ENCODE measurements at regions not wholly inside any gene's neighbourhood (a gene's known extent, or its start where the extent isn't known, plus 50 kb on each side); places are given as distances from the start of the nearest gene placed in this dataset.

- no peak for FAIRE-seq
- H3K27me3 ChIP-seq (ENCODE audit: control insufficient read depth, insufficient read depth, low read length), result no peaks in the 10 kb centered on the region
- no peaks in the 10 kb centered on the region for H3K36me3 ChIP-seq (ENCODE audit: control insufficient read depth, insufficient read depth, low read length)
- no peak overlapping the region for H3K4me3 ChIP-seq (ENCODE audit: low read depth, low read length)
- no peak for DNase-seq (ENCODE audit: low read depth)
- TF ChIP-seq, protein P1, sequence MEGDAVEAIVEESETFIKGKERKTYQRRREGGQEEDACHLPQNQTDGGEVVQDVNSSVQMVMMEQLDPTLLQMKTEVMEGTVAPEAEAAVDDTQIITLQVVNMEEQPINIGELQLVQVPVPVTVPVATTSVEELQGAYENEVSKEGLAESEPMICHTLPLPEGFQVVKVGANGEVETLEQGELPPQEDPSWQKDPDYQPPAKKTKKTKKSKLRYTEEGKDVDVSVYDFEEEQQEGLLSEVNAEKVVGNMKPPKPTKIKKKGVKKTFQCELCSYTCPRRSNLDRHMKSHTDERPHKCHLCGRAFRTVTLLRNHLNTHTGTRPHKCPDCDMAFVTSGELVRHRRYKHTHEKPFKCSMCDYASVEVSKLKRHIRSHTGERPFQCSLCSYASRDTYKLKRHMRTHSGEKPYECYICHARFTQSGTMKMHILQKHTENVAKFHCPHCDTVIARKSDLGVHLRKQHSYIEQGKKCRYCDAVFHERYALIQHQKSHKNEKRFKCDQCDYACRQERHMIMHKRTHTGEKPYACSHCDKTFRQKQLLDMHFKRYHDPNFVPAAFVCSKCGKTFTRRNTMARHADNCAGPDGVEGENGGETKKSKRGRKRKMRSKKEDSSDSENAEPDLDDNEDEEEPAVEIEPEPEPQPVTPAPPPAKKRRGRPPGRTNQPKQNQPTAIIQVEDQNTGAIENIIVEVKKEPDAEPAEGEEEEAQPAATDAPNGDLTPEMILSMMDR (IDR thresholded peaks at IDR 0.05; ENCODE audit: insufficient read depth, low read length, severe bottlenecking), result no peak
These were observed 352.4 kb downstream of the BRD1 start for GRCh38 chr22:49475253-49475652.

DNA sequence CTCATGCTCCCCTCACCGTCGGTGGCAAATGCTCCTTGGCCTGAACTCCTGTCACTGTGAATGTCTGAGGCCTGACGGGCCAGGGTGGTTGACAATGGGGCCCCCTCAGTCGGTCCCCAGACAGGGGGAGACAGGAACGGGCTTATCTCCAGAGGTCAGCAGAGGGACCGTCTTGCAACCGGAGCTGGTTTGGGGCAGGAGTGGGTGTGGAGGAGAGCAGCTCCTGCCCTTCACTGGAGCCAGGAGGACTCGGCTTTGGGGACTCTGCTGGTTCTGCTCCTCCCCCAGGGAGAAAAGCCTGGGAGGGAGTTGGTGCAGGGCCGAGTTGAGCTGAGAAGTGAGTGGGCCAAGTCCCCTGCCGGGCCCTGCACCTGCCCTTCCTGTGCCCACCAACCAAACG is 354.4 kb downstream of the BRD1 start:
- no peak for FAIRE-seq
- Histone ChIP-seq H3K36me3 (ENCODE audit: control insufficient read depth, insufficient read depth, low read length) (no peaks in the 10 kb centered on the region), H3K4me3 (ENCODE audit: low read depth, low read length) (no peak overlapping the region), H3K27me3 (ENCODE audit: control insufficient read depth, insufficient read depth, low read length) (no peaks in the 10 kb centered on the region)
- TF ChIP-seq, protein P1 (IDR thresholded peaks at IDR 0.05; ENCODE audit: insufficient read depth, low read length, severe bottlenecking), result no peak
- no peak for DNase-seq (ENCODE audit: low read depth)

GRCh38 chr22:49470741-49471503 is 356.8 kb downstream of the BRD1 start:
- TF ChIP-seq, protein P1 (IDR thresholded peaks at IDR 0.05; ENCODE audit: insufficient read depth, low read length, severe bottlenecking), result no peak
- no peaks in the 10 kb centered on the region for H3K36me3 ChIP-seq (ENCODE audit: control insufficient read depth, insufficient read depth, low read length)
- DNase-seq (ENCODE audit: low read depth) (no peak), FAIRE-seq (no peak)
- no peaks in the 10 kb centered on the region for H3K27me3 ChIP-seq (ENCODE audit: control insufficient read depth, insufficient read depth, low read length)
- H3K4me3 ChIP-seq (ENCODE audit: low read depth, low read length), result no peak overlapping the region

- TF ChIP-seq, protein P1 (IDR thresholded peaks at IDR 0.05; ENCODE audit: insufficient read depth, low read length, severe bottlenecking), result no peak
These were observed 357.6 kb downstream of the BRD1 start for GRCh38 chr22:49469896-49470740.

GRCh38 chr22:49468487-49469198 is 359.0 kb downstream of the BRD1 start:
- no peak for FAIRE-seq
- Histone ChIP-seq H3K36me3 (ENCODE audit: control insufficient read depth, insufficient read depth, low read length) (no peaks in the 10 kb centered on the region), H3K4me3 (ENCODE audit: low read depth, low read length) (no peak overlapping the region), H3K27me3 (ENCODE audit: control insufficient read depth, insufficient read depth, low read length) (no peaks in the 10 kb centered on the region)
- TF ChIP-seq, protein P1 (IDR thresholded peaks at IDR 0.05; ENCODE audit: insufficient read depth, low read length, severe bottlenecking), result no peak
- no peak for DNase-seq (ENCODE audit: low read depth)

More at GRCh38 chr22:49469896-49470740, 357.6 kb downstream of the BRD1 start:
- H3K27me3 ChIP-seq (ENCODE audit: control insufficient read depth, insufficient read depth, low read length), result no peaks in the 10 kb centered on the region
- DNase-seq (ENCODE audit: low read depth), result no peak
- H3K4me3 ChIP-seq (ENCODE audit: low read depth, low read length), result no peak overlapping the region
- H3K36me3 ChIP-seq (ENCODE audit: control insufficient read depth, insufficient read depth, low read length), result no peaks in the 10 kb centered on the region
- no peak for FAIRE-seq

Data from bronchial epithelial cell (primary cell).